ENCODE measurements at regions not wholly inside any gene's neighbourhood (a gene's known extent, or its start where the extent isn't known, plus 50 kb on each side); places are given as distances from the start of the nearest gene placed in this dataset.

DNA sequence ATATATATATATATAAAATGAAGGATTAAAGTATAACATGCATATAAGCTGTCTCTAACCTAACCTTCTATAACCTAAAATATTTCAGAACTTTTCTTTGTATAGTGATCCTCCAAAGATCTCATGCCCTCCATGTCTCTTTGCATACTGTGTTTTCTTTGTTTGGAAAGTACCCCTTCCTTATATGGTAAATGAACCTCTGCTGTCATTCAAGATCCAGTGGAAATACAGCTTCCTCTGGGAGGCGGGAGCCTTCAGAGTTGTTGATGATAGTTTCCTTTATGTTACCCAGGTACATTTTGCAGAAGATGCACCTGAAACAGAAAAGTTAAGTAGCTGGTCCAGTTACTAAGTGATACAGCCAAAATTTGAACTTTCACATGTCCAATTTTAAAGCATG lies 233.3 kb upstream of the FOXP2 start:
- Histone ChIP-seq H3K79me1 (ENCODE audit: insufficient read depth, low read depth, low read length, poor library complexity, severe bottlenecking) (no peaks in the 10 kb centered on the region), H3K14ac (ENCODE audit: insufficient read depth, low read length) (no peak overlapping the region), H3K18ac (ENCODE audit: insufficient read length, low read depth, low read length) (no peak overlapping the region), H3K79me2 (ENCODE audit: insufficient read depth, low read length) (no peaks in the 10 kb centered on the region), H3K27me3 (ENCODE audit: insufficient read depth, low read length) (no peaks in the 10 kb centered on the region), H3K27ac (ENCODE audit: insufficient read length, low read depth, low read length) (no peak overlapping the region), H2BK5ac (ENCODE audit: insufficient read length, low read length) (no peak overlapping the region), H3K56ac (ENCODE audit: insufficient read length, low read depth, low read length) (no peak overlapping the region), H2AK5ac (ENCODE audit: insufficient read length, low read length) (no peak overlapping the region), H2AFZ (ENCODE audit: low read length) (no peak overlapping the region), H3K9me3 (ENCODE audit: control insufficient read depth, low read depth, low read length) (no peaks in the 10 kb centered on the region), H2BK20ac (ENCODE audit: low read depth, low read length, poor library complexity, severe bottlenecking) (no peak overlapping the region), H3T11ph (ENCODE audit: low read length) (no peak overlapping the region), H3K23ac (ENCODE audit: insufficient read length, low read depth, low read length) (no peak overlapping the region), H4K20me1 (ENCODE audit: control insufficient read depth, insufficient read depth, insufficient read length) (no peaks in the 10 kb centered on the region), H3K4me1 (ENCODE audit: insufficient read depth, low read length) (no peaks in the 10 kb centered on the region), H4K91ac (ENCODE audit: insufficient read length, low read depth, low read length) (no peak overlapping the region), H3K9ac (ENCODE audit: extremely low read depth, insufficient read length, low read length) (no peak overlapping the region), H3K4ac (ENCODE audit: low read depth, low read length) (no peak overlapping the region), H2BK12ac (ENCODE audit: insufficient read length, low read depth, low read length) (no peak overlapping the region), H2BK15ac (ENCODE audit: low read depth, low read length) (no peak overlapping the region), H3K23me2 (ENCODE audit: insufficient read length, low read depth, low read length, poor library complexity, severe bottlenecking) (no peaks in the 10 kb centered on the region), H4K8ac (replicated peaks; ENCODE audit: insufficient read length, low read depth, low read length) (no peak overlapping the region), H3K4me2 (ENCODE audit: insufficient read depth, insufficient read length, low read length) (no peak overlapping the region), H2BK120ac (ENCODE audit: low read depth, low read length, poor library complexity, severe bottlenecking) (no peak overlapping the region), H4K5ac (ENCODE audit: insufficient read length, low read depth, low read length) (no peak overlapping the region)
- Mint-ChIP-seq H3K27ac (no peak overlapping the region), H3K36me3 (ENCODE audit: insufficient read depth in 1 of 3, low read depth in 3 of 3) (no peaks in the 10 kb centered on the region), H3K9me3 (no peaks in the 10 kb centered on the region), H3K4me1 (peaks cover 5% of the 10 kb centered on the region in 2 experiments), H3K4me3 (no peak overlapping the region), H3K27me3 (ENCODE audit: low read depth) (no peaks in the 10 kb centered on the region)
- WGBS (ENCODE audit: extremely low coverage, insufficient read length, low lambda C conversion rate): no CpG with 5 or more reads among the region's 1 CpG
- no peak for DNase-seq
- TF ChIP-seq, protein P1, sequence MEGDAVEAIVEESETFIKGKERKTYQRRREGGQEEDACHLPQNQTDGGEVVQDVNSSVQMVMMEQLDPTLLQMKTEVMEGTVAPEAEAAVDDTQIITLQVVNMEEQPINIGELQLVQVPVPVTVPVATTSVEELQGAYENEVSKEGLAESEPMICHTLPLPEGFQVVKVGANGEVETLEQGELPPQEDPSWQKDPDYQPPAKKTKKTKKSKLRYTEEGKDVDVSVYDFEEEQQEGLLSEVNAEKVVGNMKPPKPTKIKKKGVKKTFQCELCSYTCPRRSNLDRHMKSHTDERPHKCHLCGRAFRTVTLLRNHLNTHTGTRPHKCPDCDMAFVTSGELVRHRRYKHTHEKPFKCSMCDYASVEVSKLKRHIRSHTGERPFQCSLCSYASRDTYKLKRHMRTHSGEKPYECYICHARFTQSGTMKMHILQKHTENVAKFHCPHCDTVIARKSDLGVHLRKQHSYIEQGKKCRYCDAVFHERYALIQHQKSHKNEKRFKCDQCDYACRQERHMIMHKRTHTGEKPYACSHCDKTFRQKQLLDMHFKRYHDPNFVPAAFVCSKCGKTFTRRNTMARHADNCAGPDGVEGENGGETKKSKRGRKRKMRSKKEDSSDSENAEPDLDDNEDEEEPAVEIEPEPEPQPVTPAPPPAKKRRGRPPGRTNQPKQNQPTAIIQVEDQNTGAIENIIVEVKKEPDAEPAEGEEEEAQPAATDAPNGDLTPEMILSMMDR (conservative IDR thresholded peaks at IDR 0.05): no peak
